ENCODE measurements at regions not wholly inside any gene's neighbourhood (a gene's known extent, or its start where the extent isn't known, plus 50 kb on each side); places are given as distances from the start of the nearest gene placed in this dataset.

- no peak for DNase-seq (ENCODE audit: extremely low spot score)
- ChIA-PET CTCF (interaction anchor here (1.0 to 2.4 kb wide), 2 partner anchors 13 to 25 kb away, joined by 3 to 6 read pairs; no protein-coding TSS in a partner anchor), POLR2A (no interaction called here)
- no peak for TF ChIP-seq CTCF (IDR thresholded peaks at IDR 0.05; ENCODE audit: control extremely low read depth, extremely low read depth, low read depth, missing control alignments)
These were observed 119.2 kb upstream of the GRID2 start for GRCh38 chr4:92184566-92184965.

GRCh38 chr4:92186239-92186638 is 117.5 kb upstream of the GRID2 start:
- no peak for DNase-seq (ENCODE audit: extremely low spot score)
- TF ChIP-seq CTCF (IDR thresholded peaks at IDR 0.05; ENCODE audit: control extremely low read depth, extremely low read depth, low read depth, missing control alignments), result no peak
- ChIA-PET CTCF (interaction anchor here (0.7 to 2.4 kb wide), 2 partner anchors 10 to 11 kb away, joined by 3 to 6 read pairs; no protein-coding TSS in a partner anchor), POLR2A (no interaction called here)

GRCh38 chr4:92189146-92189545 is 114.6 kb upstream of the GRID2 start:
- no peak for DNase-seq (ENCODE audit: extremely low spot score)
- no peak for TF ChIP-seq CTCF (IDR thresholded peaks at IDR 0.05; ENCODE audit: control extremely low read depth, extremely low read depth, low read depth, missing control alignments)
- POLR2A ChIA-PET, result no interaction called here
- CTCF ChIA-PET, result interaction anchor here (1.4 kb wide), 1 partner anchor 9 kb away, joined by 5 read pairs; no protein-coding TSS in a partner anchor

GRCh38 chr4:92198711-92199110 is 105.1 kb upstream of the GRID2 start:
- POLR2A ChIA-PET, result no interaction called here
- no peak for DNase-seq (ENCODE audit: extremely low spot score)
- CTCF ChIA-PET, result interaction anchor here (1.6 kb wide), 1 partner anchor 10 kb away, joined by 5 read pairs; no protein-coding TSS in a partner anchor
- TF ChIP-seq CTCF (IDR thresholded peaks at IDR 0.05; ENCODE audit: control extremely low read depth, extremely low read depth, low read depth, missing control alignments), result no peak

GRCh38 chr4:92199135-92199534 is 104.6 kb upstream of the GRID2 start:
- DNase-seq (ENCODE audit: extremely low spot score), result no peak
- no peak for TF ChIP-seq CTCF (IDR thresholded peaks at IDR 0.05; ENCODE audit: control extremely low read depth, extremely low read depth, low read depth, missing control alignments)
- POLR2A ChIA-PET, result no interaction called here
- CTCF ChIA-PET, result interaction anchor here (1.6 kb wide), 1 partner anchor 11 kb away, joined by 5 read pairs; no protein-coding TSS in a partner anchor

GRCh38 chr4:92210906-92211305 is 92.9 kb upstream of the GRID2 start:
- ChIA-PET CTCF (no interaction called here), POLR2A (no interaction called here)
- TF ChIP-seq CTCF (IDR thresholded peaks at IDR 0.05; ENCODE audit: control extremely low read depth, extremely low read depth, low read depth, missing control alignments), result no peak
- no peak for DNase-seq (ENCODE audit: extremely low spot score)

GRCh38 chr4:92215476-92215875 is 88.3 kb upstream of the GRID2 start:
- CTCF ChIA-PET, result no interaction called here
- TF ChIP-seq CTCF (IDR thresholded peaks at IDR 0.05; ENCODE audit: control extremely low read depth, extremely low read depth, low read depth, missing control alignments), result no peak
- POLR2A ChIA-PET, result no interaction called here
- DNase-seq (ENCODE audit: extremely low spot score), result no peak
